GM12865 (cell line): ENCODE measurements at regions not wholly inside any gene's neighbourhood (a gene's known extent, or its start where the extent isn't known, plus 50 kb on each side); places are given as distances from the start of the nearest gene placed in this dataset.
"Not testable (repeated sequence)": the region's sequence is repeated elsewhere in the genome, so short reads cannot be mapped to it uniquely, and the experiment has no call there.

Source experiments
- DNase-seq: peaks from one replicate; pipeline ENCODE4 v3.0.0; 2010; ENCODE audit warnings: low read depth
- H3K4me3 ChIP-seq: 2 replicates; pipeline ENCODE4 v1.5.1; 2011; ENCODE audit warnings: mild to moderate bottlenecking, low read depth, low read length, control low read depth
- CTCF ChIP-seq: IDR thresholded peaks from 2 replicates; pipeline ENCODE4 v1.5.1; 2011; ENCODE audit warnings: low read length, control low read depth, low read depth, inconsistent platforms; ENCODE audit not compliant: insufficient read depth; ENCODE audit errors: missing control alignments

- no peak for DNase-seq
- no peak overlapping the region for H3K4me3 ChIP-seq
- no peak for TF ChIP-seq CTCF
Observed at GRCh38 chr4:81590596-81590995, 118.9 kb upstream of the RASGEF1B start.

GRCh38 chr4:81589262-81589661 is 117.6 kb upstream of the RASGEF1B start:
- no peak for TF ChIP-seq CTCF
- no peak for DNase-seq
- H3K4me3 ChIP-seq, result no peak overlapping the region

DNA sequence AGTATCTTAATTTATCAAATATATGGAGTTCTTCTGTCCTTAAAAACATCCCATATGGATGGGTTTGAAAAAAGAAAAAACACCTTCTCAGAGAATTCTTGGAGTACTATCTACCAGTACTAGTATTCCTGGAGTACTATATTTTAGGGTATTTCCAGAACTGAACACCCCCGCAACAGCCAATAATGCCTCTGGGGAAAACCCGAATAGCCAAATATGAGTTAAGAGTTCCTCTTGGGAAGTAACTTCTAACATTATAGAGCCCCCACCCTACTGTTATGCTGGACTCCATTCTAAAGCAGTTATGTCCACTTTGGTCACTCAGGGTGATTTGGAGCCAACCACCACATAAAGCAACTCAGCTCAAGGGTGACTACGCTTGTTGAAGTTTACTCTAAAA is 115.0 kb upstream of the RASGEF1B start:
- no peak for TF ChIP-seq CTCF
- no peak for DNase-seq
- H3K4me3 ChIP-seq, result no peak overlapping the region

DNA sequence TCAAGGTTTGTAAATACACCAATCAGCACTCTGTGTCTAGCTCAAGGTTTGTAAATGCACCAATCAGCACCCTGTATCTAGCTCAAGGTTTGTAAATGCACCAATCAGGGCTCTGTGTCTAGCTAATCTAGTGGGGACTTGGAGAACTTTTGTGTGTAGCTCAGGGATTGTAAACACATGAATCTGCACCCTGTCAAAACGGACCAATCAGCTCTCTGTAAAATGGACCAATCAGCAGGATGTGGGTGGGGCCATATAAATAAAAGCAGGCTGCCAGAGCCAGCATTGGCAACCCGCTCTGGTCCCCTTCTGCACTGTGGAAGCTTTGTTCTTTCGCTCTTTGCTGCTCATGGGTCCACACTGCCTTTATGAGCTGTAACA is 109.3 kb upstream of the RASGEF1B start:
- not testable (repeated sequence) for DNase-seq, H3K4me3 ChIP-seq

DNA sequence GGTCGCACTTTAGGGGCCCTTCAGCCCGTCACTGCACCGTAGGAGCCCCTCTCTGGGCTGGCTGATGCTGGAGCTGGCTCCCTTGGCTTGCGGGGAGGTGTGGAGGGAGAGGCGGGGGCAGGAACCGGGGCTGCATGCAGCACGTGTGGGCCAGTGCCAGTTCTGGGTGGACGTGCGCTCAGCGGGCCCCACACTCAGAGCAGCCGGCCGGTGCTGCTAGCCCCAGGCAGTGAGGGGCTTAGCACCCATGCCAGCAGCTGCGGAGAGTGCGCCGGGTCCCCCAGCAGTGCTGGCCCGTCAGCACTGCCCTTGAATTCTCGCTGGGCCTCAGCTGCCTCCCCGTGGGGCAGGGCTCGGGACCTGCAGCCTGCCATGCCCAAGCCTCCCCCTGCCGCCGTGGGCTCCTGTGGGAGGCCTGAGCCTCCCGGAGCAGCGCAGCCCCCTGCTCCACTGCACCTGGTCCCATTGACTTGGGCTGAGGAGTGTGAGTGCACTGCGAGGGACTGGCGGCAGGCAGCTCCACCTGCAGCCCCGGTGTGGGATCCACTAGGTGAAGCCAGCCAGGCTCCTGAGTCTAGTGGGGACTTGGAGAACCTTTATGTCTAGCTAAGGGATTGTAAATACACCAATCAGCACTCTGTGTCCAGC is 108.8 kb upstream of the RASGEF1B start:
- no peak for TF ChIP-seq CTCF
- no peak for DNase-seq

GRCh38 chr4:81577392-81577791 is 105.7 kb upstream of the RASGEF1B start:
- H3K4me3 ChIP-seq, result no peak overlapping the region
- no peak for DNase-seq
- TF ChIP-seq CTCF, result no peak

More for the DNA sequence above, 108.8 kb upstream of the RASGEF1B start:
- H3K4me3 ChIP-seq, result no peak overlapping the region

DNA sequence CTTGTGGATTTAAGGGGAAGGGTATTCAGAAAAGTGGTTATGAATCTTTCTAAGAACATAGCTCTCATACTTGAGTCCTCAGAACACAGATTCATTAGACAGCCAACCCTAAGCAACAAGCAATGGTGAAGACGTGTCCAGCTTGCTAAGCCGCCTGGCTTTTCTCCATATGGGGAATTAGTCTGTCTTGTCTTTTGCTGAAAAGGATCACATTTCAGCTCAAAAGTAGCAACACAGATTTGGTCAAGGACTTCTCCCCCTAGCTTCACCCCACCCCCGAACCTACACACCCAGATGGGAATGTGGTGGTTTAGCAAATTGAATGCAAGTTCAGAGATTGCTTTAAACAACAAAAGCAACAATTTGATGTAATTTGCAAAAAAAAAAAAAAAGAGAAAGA is 103.3 kb upstream of the RASGEF1B start:
- no peak for DNase-seq
- no peak for TF ChIP-seq CTCF
- H3K4me3 ChIP-seq, result no peak overlapping the region
